LNCAP (cell line): ENCODE measurements at regions not wholly inside any gene's neighbourhood (a gene's known extent, or its start where the extent isn't known, plus 50 kb on each side); places are given as distances from the start of the nearest gene placed in this dataset.

ENCODE experiments used
- TF ChIP-seq, protein P1 (sequence below): fragments of 450-650 bp; IDR thresholded peaks from 2 replicates; pipeline ENCODE4 v1.5.1; 2017; ENCODE audit warnings: mild to moderate bottlenecking

GRCh38 chr11:39174965-39175364, 2284.5 kb downstream of the LRRC4C start:
- TF ChIP-seq, protein P1, sequence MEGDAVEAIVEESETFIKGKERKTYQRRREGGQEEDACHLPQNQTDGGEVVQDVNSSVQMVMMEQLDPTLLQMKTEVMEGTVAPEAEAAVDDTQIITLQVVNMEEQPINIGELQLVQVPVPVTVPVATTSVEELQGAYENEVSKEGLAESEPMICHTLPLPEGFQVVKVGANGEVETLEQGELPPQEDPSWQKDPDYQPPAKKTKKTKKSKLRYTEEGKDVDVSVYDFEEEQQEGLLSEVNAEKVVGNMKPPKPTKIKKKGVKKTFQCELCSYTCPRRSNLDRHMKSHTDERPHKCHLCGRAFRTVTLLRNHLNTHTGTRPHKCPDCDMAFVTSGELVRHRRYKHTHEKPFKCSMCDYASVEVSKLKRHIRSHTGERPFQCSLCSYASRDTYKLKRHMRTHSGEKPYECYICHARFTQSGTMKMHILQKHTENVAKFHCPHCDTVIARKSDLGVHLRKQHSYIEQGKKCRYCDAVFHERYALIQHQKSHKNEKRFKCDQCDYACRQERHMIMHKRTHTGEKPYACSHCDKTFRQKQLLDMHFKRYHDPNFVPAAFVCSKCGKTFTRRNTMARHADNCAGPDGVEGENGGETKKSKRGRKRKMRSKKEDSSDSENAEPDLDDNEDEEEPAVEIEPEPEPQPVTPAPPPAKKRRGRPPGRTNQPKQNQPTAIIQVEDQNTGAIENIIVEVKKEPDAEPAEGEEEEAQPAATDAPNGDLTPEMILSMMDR = no peak

GRCh38 chr11:39174196-39174595, 2285.3 kb downstream of the LRRC4C start:
- TF ChIP-seq, protein P1 = no peak

- TF ChIP-seq, protein P1 = no peak
These were observed 2294.4 kb downstream of the LRRC4C start for GRCh38 chr11:39165021-39165420.

GRCh38 chr11:39149214-39149613, 2310.2 kb downstream of the LRRC4C start:
- TF ChIP-seq, protein P1 = no peak

DNA sequence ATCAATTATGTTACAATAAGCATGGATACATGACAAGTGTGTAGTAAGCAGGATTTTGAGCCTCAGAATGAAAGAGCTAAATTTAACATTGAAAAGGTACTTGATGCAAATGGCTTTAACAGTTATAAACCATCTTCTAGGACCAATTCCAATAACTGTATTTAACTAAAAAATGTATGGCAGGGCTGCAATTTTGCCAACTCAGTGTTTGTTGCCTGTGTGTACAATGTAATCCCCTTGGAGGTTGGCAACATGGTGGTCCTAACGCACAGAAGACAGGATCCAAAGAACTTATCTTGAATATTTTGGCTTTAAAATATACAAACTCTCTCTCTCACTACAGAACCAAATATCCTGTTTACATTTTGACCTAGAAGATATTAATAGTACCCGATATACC, 2314.1 kb downstream of the LRRC4C start:
- TF ChIP-seq, protein P1 = no peak

GRCh38 chr11:39144351-39145130, 2314.9 kb downstream of the LRRC4C start:
- TF ChIP-seq, protein P1 = no peak

DNA sequence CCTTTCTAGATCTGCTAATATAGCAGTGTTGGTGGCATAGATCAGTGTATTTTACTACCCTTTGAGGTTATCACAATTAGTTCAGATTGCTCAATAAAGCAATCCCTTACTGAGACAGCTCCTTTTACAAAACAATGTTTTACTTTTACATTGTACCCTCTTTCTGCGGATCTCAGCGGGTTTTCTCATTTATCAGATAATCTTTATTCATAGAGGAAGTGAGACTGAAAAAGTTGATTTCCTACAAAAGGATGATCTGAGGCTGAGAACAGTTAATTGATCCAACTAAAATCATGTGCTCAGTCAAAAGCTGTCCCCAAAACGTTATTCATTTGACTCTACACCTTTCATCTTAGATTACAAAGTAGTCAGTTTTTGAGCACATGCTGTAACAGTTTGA, 2319.9 kb downstream of the LRRC4C start:
- TF ChIP-seq, protein P1 = no peak
